ENCODE measurements at regions not wholly inside any gene's neighbourhood (a gene's known extent, or its start where the extent isn't known, plus 50 kb on each side); places are given as distances from the start of the nearest gene placed in this dataset.

DNA sequence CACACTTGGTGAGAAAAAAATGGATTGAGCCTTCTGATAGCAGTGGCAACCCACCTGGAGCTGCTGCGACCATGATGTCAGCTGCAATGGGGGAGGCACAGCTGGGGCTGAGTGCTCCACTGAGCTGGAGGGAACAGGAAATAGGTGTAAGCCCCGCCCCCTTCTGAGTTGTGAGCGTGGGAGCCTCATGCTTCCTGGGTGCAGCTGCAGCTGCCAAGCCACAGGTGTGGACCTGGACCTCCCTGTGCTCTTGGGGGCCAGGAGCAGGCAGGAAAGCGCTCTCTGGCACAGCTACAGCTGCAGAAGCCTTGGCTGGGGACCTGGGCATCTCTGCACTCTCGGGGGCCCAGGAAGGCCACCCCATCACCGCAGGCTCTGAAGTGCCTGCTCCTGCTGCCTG, 970.6 kb downstream of the DCDC2C start:
- DNase-seq (ENCODE audit: low read depth) (no peak), FAIRE-seq (no peak)
- Histone ChIP-seq H3K36me3 (ENCODE audit: control insufficient read depth, insufficient read depth, low read length) (no peaks in the 10 kb centered on the region), H3K4me3 (ENCODE audit: low read depth, low read length) (no peak overlapping the region), H3K27me3 (ENCODE audit: control insufficient read depth, insufficient read depth, low read length) (no peaks in the 10 kb centered on the region)
- TF ChIP-seq, protein P1, sequence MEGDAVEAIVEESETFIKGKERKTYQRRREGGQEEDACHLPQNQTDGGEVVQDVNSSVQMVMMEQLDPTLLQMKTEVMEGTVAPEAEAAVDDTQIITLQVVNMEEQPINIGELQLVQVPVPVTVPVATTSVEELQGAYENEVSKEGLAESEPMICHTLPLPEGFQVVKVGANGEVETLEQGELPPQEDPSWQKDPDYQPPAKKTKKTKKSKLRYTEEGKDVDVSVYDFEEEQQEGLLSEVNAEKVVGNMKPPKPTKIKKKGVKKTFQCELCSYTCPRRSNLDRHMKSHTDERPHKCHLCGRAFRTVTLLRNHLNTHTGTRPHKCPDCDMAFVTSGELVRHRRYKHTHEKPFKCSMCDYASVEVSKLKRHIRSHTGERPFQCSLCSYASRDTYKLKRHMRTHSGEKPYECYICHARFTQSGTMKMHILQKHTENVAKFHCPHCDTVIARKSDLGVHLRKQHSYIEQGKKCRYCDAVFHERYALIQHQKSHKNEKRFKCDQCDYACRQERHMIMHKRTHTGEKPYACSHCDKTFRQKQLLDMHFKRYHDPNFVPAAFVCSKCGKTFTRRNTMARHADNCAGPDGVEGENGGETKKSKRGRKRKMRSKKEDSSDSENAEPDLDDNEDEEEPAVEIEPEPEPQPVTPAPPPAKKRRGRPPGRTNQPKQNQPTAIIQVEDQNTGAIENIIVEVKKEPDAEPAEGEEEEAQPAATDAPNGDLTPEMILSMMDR (IDR thresholded peaks at IDR 0.05; ENCODE audit: insufficient read depth, low read length, severe bottlenecking): no peak

DNA sequence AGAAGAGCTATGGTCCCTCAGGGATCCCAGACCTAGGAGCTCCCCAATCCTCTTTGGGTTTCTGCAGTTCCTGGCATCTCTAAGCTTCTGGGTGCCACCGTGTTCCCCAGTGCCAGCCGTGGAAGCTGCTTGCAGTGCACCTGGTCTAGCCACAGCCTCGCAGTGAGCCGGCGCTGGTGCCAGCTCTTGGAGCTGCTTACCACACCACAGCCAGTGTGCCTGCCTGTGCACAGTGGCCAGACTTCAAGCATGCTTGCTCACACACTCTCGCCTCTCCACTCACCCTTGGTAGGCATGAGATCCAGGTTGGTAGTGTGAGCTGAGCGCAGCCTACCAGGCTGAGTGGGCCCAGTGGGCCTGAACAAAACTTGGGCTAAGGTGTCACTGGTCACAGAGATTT, 971.9 kb downstream of the DCDC2C start:
- Histone ChIP-seq H3K4me3 (ENCODE audit: low read depth, low read length) (no peak overlapping the region), H3K27me3 (ENCODE audit: control insufficient read depth, insufficient read depth, low read length) (no peaks in the 10 kb centered on the region), H3K36me3 (ENCODE audit: control insufficient read depth, insufficient read depth, low read length) (no peaks in the 10 kb centered on the region)
- TF ChIP-seq, protein P1 (IDR thresholded peaks at IDR 0.05; ENCODE audit: insufficient read depth, low read length, severe bottlenecking): no peak
- no peak for FAIRE-seq
- DNase-seq (ENCODE audit: low read depth): no peak

- no peak for FAIRE-seq
- TF ChIP-seq, protein P1 (IDR thresholded peaks at IDR 0.05; ENCODE audit: insufficient read depth, low read length, severe bottlenecking): no peak
- H3K4me3 ChIP-seq (ENCODE audit: low read depth, low read length): no peak overlapping the region
These were observed 975.6 kb downstream of the DCDC2C start for GRCh38 chr2:4678927-4679326.

DNA sequence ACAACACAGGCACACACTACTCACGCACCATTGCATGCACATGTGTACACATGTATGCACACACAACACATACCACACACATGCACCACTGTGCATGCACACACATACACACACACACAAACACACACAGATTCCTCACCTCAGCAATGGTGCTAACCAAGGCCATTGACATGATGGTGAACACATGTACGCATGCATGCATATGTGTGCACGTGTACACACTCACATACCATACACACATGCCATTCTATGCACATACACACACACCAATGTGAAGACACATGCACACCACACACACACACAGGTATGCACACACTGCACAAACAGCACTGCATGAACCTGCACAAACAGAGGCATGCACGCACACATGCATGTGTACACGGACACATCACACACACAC, 976.0 kb downstream of the DCDC2C start:
- Histone ChIP-seq H3K27me3 (ENCODE audit: control insufficient read depth, insufficient read depth, low read length) (no peaks in the 10 kb centered on the region), H3K36me3 (ENCODE audit: control insufficient read depth, insufficient read depth, low read length) (no peaks in the 10 kb centered on the region), H3K4me3 (ENCODE audit: low read depth, low read length) (no peak overlapping the region)
- DNase-seq (ENCODE audit: low read depth): no peak
- TF ChIP-seq, protein P1 (IDR thresholded peaks at IDR 0.05; ENCODE audit: insufficient read depth, low read length, severe bottlenecking): no peak
- FAIRE-seq: peak; percentile 88

More at GRCh38 chr2:4678927-4679326, 975.6 kb downstream of the DCDC2C start:
- DNase-seq (ENCODE audit: low read depth): no peak
- H3K27me3 ChIP-seq (ENCODE audit: control insufficient read depth, insufficient read depth, low read length): no peaks in the 10 kb centered on the region
- H3K36me3 ChIP-seq (ENCODE audit: control insufficient read depth, insufficient read depth, low read length): no peaks in the 10 kb centered on the region

GRCh38 chr2:4684921-4685320, 981.5 kb downstream of the DCDC2C start:
- TF ChIP-seq, protein P1 (IDR thresholded peaks at IDR 0.05; ENCODE audit: insufficient read depth, low read length, severe bottlenecking): no peak
- H3K27me3 ChIP-seq (ENCODE audit: control insufficient read depth, insufficient read depth, low read length): no peaks in the 10 kb centered on the region
- no peak overlapping the region for H3K4me3 ChIP-seq (ENCODE audit: low read depth, low read length)
- FAIRE-seq: no peak
- no peak for DNase-seq (ENCODE audit: low read depth)
- no peaks in the 10 kb centered on the region for H3K36me3 ChIP-seq (ENCODE audit: control insufficient read depth, insufficient read depth, low read length)

DNA sequence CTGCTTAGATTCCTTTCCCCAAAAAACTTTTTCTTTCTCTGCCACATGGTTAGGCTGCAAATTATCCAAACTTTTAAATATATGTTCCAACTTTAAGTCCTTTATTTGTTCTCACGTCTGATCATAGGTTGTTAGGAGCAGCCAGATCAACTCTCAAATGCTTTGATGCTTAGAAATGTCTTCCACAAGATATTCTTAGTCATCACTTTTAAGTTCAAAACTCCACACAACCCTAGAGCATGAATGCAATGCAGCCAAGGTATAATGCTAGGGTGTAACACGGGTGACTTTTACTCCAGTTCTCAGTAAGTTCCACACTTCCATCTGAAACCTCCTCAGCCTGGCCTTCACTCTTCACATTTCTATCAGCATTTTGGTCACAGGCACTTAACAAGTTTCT, 987.5 kb downstream of the DCDC2C start:
- TF ChIP-seq, protein P1 (IDR thresholded peaks at IDR 0.05; ENCODE audit: insufficient read depth, low read length, severe bottlenecking): no peak
- no peak for FAIRE-seq

More for the DNA sequence above, 987.5 kb downstream of the DCDC2C start:
- DNase-seq (ENCODE audit: low read depth): no peak
- H3K36me3 ChIP-seq (ENCODE audit: control insufficient read depth, insufficient read depth, low read length): no peaks in the 10 kb centered on the region
- H3K4me3 ChIP-seq (ENCODE audit: low read depth, low read length): no peak overlapping the region
- H3K27me3 ChIP-seq (ENCODE audit: control insufficient read depth, insufficient read depth, low read length): no peaks in the 10 kb centered on the region
